Renal cortex interstitium (tissue), 11 donors: ENCODE measurements at regions not wholly inside any gene's neighbourhood (a gene's known extent, or its start where the extent isn't known, plus 50 kb on each side); places are given as distances from the start of the nearest gene placed in this dataset.

Source experiments
- DNase-seq, 11 donors: peaks; one replicate each; pipeline ENCODE4 v3.0.0-alpha.2; 2013; ENCODE audit warnings: low read depth in 9 of 11, low spot score in 4 of 11; ENCODE audit errors: extremely low read depth in 1 of 11

DNA sequence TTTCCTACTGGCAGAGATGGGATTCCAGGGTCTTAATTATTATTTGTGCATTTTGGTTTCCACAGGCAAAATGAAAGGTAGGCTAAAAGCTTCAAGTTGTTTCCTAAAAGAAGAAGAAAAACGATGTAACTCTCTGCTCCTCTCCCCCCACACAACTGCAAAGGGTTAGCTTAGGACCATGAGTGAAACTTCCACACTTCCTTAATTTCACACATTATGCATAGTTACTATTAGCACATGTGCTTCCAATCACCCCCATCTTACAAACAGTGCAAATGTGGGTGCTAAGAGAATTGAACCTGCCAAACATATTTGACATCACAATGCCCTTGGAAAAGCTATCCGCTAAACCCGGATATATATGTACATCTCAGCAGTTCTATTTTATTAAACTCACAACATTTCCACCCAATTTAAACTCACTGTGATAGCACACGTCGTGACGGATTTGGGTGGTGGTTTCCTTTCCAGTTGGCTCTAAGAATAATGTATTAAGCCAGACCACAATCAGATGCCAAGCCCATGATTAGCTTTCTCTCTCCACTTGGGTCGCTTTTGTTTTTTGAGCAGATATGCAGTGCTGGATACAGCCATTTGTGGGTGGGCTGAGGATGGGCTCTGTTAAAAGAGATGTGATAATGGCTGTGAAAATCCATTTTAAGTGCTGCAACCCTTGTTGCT, 245.0 kb upstream of the POU2AF2 start:
- no peak for DNase-seq

DNA sequence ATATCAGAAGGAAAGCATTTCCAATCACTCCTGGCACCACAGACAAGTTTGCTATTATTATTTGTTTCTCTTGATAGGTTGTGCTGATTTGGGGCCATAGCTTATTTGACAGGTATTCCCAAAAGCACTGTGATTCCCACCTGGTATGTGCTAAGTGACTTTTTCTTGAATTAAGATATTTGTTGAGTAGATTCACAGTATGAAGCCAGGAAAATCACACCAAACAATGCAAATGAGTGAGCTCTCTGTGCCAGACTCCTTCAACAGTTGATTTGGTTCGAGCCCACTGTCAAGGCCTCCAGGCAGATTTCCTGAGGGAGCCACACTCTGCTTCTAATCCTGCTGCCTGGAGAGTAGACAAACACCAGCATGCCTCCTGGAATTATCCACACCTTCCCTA, 253.0 kb upstream of the POU2AF2 start:
- no peak for DNase-seq

DNA sequence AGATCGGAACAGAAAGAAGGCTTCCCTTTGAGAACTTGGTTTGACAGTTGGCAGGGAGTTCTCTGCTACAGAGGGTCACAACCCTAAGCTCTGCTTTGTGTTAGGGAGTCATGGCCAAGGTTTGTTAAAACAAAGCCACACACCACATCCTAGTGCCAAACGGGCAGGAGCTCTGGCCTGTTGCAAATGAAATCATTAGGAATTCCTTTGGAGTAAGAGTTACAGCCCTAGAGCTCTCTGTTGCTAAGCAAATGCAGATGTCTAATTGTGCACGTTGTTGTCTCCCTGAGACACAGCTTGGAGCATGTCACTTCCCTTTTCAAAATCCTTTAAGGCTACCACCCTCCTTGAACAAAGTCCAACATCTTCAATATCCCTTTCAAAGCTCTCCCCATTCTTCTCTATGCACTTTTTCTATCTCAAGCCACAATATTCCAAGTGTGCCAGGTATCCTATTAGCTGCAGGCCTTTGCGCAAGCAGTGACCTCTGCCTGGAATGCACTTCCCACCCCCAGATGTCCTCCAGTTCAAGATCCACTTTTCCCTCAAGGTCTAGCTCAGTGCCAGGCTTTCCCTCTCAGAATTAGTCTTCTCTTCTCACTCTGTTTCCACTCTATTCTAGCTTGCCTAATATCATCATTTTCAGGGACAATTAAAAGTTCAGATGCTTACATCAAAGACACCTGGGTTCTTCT, 253.7 kb upstream of the POU2AF2 start:
- no peak for DNase-seq

DNA sequence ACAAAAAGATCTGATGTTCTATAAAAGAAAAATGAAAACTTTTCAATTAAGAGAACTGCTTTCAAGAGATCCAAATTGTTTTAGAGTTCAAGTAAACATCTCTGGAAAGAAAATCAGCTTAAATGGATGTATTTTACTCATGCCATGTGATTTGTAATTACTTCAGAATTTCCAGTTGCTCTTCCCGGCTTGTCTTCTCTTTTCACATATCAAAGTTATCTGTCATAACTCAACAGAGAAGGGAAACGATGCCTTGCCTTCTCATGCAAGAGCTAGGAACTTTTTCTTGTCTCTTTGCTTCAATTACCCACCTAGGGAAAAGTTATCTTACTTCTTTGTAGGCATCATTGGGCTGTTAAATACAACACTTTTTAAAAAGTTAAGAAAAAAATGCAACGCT, 255.2 kb upstream of the POU2AF2 start:
- no peak for DNase-seq

DNA sequence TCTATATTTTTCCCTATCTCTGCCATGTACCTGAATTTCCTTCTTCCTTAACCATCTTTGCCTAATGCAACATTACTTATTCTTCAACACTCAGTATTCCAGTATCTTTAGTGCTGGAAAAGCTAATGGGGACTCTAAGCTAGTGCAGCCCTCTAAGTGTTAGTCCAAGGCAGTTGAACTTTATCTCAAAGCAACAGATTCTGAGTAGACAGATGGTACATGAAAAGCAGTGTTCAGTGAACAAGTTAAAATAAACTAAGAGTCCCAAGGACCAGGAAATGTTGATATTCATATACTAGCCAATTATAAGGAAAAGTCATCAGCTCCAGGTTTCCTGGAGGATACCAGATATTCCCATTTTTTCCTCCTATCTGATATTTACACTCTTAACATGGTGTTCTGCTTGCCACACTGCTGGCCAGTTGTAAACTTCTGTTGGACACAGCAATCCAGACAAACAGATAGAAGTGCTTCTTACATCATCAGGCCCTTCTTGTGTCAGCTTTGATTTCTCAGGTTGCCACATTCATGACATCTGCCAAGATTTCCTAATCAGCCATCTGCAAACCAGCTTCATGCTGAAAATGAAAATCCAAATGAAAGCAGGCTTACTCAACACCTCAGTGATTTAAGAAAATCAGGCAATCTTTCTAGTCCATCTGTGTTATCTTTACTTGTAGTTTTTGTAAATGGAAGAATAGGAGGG, 255.9 kb upstream of the POU2AF2 start:
- no peak for DNase-seq

DNA sequence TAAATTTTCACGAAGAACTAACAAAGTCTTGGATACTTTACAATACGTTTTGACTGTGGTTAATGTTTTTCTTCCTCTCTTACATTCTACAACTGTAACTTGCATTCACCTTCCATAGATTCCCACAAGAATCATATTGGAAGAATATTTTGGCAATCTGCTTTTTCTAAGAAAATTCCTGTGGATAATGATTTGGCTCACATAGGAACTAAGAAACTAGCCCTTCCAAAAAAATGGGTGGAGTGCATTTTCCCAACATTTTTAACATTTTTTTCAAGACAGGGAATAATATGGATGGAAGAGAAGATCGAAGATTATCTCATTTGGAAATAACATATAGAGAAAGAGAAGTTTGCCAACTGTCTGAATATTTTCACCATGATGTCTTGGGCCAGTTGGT, 256.9 kb upstream of the POU2AF2 start:
- DNase-seq: no peak

DNA sequence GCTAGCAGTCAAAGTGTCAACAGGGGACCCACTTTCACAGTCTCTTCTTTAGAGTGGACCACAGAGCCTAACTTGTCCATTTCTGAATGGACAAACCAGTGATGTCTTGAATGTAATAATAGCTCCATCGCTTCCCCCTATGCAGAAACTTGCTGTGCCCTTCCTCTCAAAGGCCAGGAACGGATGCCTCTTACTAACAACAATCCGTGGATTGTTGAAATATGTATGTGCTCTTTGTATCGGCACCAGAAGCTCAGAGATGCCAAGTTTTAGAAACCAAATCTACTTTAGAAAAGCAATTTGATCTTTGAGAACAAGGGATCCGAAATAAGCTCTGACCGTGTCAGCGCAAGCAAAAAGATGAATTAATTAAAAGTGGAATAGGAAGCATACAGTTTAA, 259.5 kb upstream of the POU2AF2 start:
- DNase-seq: no peak

DNA sequence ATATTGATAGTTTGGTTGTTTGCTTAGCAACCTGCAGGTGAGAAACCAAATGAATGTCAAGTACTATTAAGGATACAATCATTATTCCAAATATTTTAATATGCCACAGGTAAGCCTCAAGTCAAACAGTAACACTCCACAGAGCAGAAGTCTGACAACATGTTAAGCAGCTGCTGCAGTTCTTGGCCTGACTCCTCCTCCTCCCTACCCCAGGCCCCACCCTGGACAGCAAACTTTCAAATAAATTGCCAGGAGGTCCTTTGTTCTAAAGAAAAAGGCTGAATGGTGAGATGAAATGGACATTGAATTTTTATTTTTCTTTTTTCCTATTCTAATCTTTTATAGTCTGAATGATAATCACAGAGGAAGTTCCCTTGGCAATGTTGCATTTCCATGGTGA, 260.0 kb upstream of the POU2AF2 start:
- DNase-seq: no peak

DNA sequence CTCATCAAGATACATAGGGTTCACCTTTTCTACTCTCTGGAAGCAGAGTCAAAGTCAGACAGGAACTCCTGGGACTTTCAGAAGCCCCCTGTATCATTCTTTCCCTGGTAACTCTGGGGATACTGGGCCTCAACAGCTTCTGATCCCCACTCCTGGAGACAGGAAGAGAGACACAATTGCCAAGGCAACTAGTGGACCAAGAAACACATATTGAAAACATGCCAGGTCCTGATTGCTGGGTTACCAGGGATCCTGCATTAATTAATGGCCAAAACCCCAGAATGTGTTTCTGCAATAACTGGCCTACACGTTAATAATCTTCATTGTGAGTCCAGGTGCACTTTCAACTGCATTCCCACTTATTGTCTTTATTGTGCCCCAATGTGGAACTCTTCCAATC, 260.8 kb upstream of the POU2AF2 start:
- no peak for DNase-seq

DNA sequence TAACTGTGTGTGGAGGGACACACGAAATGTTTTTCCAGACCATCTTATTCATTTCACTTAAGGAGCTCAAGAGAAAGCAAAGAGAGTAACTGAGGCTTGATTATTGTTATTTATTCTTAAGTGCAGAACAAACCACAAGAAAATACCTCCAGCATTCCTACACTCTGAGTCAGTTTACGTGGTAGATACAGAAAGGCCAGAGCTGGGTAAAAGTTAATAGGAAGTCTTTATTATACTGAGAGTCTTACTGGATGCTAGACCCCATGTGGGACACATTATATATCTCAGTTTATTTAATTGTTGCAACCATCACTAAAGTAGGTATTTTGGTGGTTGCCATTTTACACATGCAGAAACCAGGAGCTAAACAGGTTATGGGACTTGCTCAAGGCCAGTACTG, 261.4 kb upstream of the POU2AF2 start:
- DNase-seq: no peak

DNA sequence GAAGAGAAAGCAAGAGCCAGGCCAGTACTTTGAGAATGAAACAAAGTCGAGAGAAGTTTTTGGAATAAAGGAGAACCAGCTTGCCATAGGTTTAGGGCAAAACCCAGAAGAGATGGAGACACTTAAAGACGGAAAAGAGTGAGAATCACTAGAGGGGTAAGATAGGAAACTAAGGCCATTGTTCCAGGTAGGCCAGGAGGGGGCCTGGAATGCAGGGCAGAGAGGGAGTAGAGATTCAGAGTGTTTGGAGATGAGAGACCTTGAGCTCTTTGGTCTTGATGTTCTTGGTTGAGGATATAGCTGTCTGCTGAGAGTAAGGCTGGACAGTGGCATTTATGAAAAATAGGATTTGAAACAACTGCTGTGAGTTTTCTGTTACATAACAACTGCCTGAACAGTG, 263.3 kb upstream of the POU2AF2 start:
- no peak for DNase-seq

DNA sequence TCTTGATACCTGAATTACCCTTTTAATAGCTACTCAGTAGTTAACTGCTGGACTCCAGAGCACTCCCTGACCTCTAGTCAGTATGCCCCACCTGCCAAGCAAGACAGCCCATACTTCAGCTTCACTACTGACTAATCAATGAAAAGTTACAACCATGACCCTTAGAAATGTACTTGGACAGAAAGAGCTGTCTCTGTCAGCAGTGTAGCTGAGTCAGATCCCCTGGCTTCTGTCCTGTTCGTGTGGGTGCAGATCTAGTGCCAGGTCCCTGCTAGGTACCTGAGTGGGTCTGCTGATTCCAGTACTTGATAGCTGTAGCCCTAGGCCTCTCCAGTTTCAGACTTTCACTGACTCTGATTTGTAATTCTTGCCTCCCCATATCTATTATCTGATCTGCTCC, 265.8 kb upstream of the POU2AF2 start:
- DNase-seq: no peak

DNA sequence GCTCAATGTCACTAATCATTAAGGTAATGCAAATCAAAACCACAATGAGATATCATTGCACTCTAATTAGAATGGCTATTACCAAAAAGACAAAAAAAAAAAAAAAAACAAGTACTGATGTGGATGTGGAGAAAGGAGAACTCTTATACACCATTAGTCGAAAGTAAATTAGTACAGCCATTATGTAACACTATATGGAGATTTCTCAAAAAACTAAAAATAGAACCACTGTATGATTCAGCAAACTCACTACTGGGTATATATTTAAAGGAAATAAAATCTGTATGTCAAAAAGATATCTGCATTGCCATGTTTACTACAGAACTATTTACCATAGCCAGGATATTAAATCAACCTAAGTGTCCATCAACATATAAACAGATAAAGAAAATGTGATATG, 265.4 kb upstream of the ARHGAP20 start:
- DNase-seq: no peak

DNA sequence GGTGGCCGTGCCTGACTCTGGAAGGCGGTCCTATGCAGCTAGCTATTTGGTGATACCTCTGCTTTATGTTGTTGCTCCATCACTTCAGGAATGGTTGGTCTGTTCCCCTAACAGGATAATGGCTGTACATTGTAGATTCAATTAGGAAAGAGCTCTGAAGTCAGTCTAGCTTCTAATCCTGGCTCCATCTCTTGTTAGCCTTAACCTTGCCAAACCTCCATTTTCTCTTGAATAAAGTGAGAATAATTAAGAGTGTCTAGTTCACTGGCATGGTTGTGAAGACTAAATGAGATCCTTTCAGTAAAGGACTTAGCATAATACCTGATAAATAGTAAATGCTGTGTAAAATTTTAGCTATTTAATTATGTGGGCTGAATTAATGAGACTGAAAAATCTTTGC, 262.5 kb upstream of the ARHGAP20 start:
- no peak for DNase-seq

DNA sequence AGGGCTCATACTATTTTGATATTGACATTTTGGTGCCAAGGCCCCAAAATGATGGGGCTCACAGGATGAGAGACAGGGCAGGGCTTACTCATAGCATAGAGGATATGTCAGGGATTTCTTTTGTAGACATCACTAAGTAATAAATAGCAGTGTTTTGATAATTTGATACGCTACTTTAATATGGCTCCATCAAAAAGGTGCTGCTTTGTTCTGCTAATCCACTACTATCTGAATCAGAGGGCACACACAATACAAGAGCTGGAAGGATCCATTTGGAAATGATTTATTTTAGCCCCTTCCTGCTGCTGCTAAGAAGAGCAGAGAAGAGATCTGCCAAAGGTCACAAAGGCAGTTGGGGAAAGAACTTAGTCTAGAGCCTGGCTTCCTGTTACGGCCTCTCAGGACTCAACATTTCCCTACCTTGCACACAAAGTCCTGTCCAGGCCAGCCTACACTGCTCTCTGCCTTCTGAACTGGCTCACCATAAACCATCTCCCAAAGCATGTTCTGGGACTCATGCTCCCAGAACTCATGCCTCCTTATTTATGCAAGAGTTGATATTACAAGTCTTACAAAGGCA, 261.3 kb upstream of the ARHGAP20 start:
- DNase-seq: no peak

DNA sequence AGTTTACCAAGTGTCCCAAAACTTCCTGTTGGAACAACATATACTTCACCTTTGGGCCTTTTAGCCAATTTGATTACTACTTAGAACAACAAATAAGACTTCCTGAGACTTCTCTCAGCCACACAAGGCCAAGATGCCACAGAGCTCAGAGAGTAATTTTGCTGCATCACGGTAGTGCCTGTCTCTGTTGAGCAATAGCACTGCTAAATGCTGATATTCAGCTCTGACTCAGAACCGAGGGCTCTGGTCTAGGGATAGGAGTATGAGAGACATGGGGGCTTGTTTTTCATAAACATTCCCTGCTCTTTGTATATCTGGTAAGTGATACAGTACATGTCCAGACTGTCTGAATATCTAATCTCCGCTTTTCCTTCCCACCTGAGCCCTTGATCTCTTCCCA, 260.4 kb upstream of the ARHGAP20 start:
- DNase-seq: no peak

DNA sequence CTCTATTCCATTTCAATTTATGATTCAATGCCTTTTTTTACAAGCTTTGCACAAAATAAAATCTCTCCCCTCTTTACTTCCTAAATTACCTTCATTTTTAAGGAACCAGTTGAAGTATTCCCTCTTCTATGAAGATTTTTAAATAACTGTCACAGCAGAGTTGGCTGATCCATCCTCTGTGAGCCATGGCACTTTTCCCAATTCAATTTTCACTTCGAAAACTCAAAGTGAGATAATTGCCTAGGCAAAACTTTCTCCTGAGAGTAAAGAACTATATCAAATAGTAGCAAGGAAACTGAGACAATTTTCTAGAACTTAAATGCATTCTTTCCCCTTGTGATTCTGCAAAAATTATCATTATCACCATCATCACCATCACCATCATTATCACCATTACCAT, 259.9 kb upstream of the ARHGAP20 start:
- DNase-seq: no peak

DNA sequence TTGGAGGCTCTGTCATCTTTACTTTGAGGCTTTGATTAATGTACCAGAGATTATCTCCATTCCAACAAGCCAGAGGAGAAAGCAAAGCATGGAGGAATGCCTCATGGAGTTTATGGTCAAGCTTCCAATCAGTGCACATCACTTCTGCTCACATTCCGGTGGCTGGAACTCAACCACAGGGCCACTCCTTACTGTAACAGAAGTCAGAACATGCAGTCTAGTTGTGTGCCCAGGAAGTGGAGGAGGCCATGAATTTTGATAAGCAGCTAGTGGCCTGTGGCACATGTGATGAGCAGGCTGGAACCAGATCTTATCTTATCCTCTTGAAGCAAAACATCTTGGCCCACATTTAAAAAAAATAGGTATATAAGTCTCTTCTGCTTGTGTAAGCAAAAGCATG, 258.9 kb upstream of the ARHGAP20 start:
- DNase-seq: no peak

DNA sequence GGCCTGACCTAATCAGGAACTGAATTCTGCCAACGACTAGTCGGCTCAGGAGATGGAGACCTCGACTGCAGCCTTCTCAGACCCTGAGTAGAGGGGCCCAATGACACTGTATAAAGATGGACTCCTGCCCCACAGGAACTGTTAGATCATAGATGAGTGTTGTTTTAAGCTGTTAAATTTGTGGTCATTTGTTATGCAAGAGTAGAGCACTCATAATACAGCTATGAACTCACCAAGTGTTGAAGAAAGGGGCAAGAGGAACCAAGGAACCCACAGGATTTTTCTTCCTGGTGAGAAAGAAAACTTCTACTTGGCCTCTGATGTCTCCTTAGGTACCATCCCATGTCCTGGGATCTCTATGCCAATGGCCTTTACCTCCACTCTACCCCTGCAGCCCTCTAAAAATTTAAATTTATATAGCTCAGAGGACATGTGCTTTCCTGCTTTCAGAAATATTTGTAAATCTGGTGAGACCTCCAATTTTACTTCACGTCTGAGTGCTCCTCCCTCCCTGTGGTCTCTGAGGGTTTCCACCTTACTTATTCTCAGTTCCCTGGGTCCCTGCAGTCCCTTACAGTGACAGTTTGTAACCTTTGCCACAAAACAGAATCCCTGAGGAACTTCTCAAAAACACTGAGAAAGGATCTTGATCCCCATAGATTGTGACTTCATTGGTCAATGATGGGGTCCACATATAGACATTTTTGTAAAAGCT, 256.3 kb upstream of the ARHGAP20 start:
- DNase-seq: no peak

DNA sequence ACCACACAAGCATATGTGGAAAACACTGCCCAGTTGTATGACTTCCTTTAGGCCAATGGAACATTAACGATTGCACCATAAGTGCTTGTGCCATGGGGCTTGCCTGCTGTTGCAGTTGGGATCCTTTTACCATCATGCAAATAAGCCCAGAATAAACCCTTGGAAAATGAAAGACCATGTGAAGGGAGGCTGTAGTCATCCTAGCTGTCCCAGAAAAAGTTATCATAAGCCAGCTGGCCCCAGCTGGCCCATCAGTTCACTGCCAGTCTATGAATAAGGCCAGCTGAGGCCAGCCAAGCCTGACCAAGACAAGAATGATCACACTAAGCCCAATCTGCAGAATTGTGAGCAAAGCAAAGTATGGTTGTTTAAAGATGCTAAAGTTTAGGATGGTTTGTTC, 253.9 kb upstream of the ARHGAP20 start:
- DNase-seq: no peak
